Activated B cell treated with CpG ODN at 0.5 μM for 24 hours (primary cell): ENCODE measurements at regions not wholly inside any gene's neighbourhood (a gene's known extent, or its start where the extent isn't known, plus 50 kb on each side); places are given as distances from the start of the nearest gene placed in this dataset.

Source experiments
- ATAC-seq: fragments of 200-7000 bp; cut with Tn5 transposase; one replicate; pipeline ENCODE4 v1.10.0; 2021; ENCODE audit warnings: low read depth, mild to moderate bottlenecking, moderate library complexity
- CTCF ChIA-PET: fragments of 350-600 bp; sonication (Branson Sonifier 250); formaldehyde crosslinking; loops from one replicate; lab custom pipeline; 2021; ENCODE audit warnings: antibody characterized with exemption; lab: Charles Lee
- POLR2A ChIA-PET: fragments of 350-600 bp; sonication (Branson Sonifier 250); formaldehyde crosslinking; loops from one replicate; lab custom pipeline; 2021; ENCODE audit warnings: antibody characterized with exemption; lab: Charles Lee
- DNase-seq: peaks from one replicate; pipeline ENCODE4 v3.0.0; 2022
- H3K27ac Mint-ChIP-seq: one replicate; pipeline ENCODE4 v1.8.0; 2020; ENCODE audit warnings: mixed read lengths
- H3K27me3 Mint-ChIP-seq: one replicate; pipeline ENCODE4 v1.8.0; 2021; ENCODE audit warnings: mixed read lengths
- H3K36me3 Mint-ChIP-seq: one replicate; pipeline ENCODE4 v1.8.0; 2021; ENCODE audit warnings: low read depth, mixed read lengths
- H3K4me1 Mint-ChIP-seq: one replicate; pipeline ENCODE4 v1.8.0; 2021; ENCODE audit warnings: mixed read lengths
- H3K4me3 Mint-ChIP-seq: one replicate; pipeline ENCODE4 v1.8.0; 2020; ENCODE audit warnings: mild to moderate bottlenecking, mixed read lengths
- H3K9me3 Mint-ChIP-seq: one replicate; pipeline ENCODE4 v1.8.0; 2020; ENCODE audit warnings: mixed read lengths
- CTCF ChIP-seq: fragments of 200-600 bp; IDR thresholded peaks from one replicate; pipeline ENCODE4 v1.8.0; 2022; ENCODE audit warnings: antibody characterized with exemption, mild to moderate bottlenecking
- intact Hi-C: fragments of 100-400 bp; cut with micrococcal nuclease; formaldehyde crosslinking; loops from one replicate; pipeline ENCODE4 v1.15.1; 2024

GRCh38 chr10:106185951-106186350 is 978.6 kb downstream of the SORCS1 start:
- no peak for ATAC-seq
- H3K4me3 Mint-ChIP-seq = no peak overlapping the region
- no peak for DNase-seq
- no peak for TF ChIP-seq CTCF
- POLR2A ChIA-PET = no interaction called here
- no peaks in the 10 kb centered on the region for H3K27me3 Mint-ChIP-seq
- intact Hi-C loops = no loop called here
- CTCF ChIA-PET = no interaction called here
- no peaks in the 10 kb centered on the region for H3K9me3 Mint-ChIP-seq
- no peak overlapping the region for H3K27ac Mint-ChIP-seq
- H3K4me1 Mint-ChIP-seq = no peaks in the 10 kb centered on the region
- no peaks in the 10 kb centered on the region for H3K36me3 Mint-ChIP-seq

GRCh38 chr10:106183041-106183440 is 981.5 kb downstream of the SORCS1 start:
- Mint-ChIP-seq H3K36me3 (no peaks in the 10 kb centered on the region), H3K9me3 (no peaks in the 10 kb centered on the region), H3K4me1 (no peaks in the 10 kb centered on the region), H3K4me3 (no peak overlapping the region), H3K27me3 (no peaks in the 10 kb centered on the region), H3K27ac (no peak overlapping the region)
- intact Hi-C loops = no loop called here
- TF ChIP-seq CTCF = no peak
- DNase-seq (no peak), ATAC-seq (no peak)
- CTCF ChIA-PET = no interaction called here
- POLR2A ChIA-PET = no interaction called here

- Mint-ChIP-seq H3K9me3 (no peaks in the 10 kb centered on the region), H3K27ac (no peak overlapping the region), H3K4me3 (no peak overlapping the region), H3K4me1 (no peaks in the 10 kb centered on the region), H3K36me3 (no peaks in the 10 kb centered on the region), H3K27me3 (no peaks in the 10 kb centered on the region)
- POLR2A ChIA-PET = no interaction called here
- intact Hi-C loops = no loop called here
- CTCF ChIA-PET = no interaction called here
- ATAC-seq (no peak), DNase-seq (no peak)
- no peak for TF ChIP-seq CTCF
These were observed 982.0 kb downstream of the SORCS1 start for GRCh38 chr10:106182542-106182941.

- Mint-ChIP-seq H3K4me1 (no peaks in the 10 kb centered on the region), H3K36me3 (no peaks in the 10 kb centered on the region), H3K27ac (no peak overlapping the region), H3K4me3 (no peak overlapping the region), H3K27me3 (no peaks in the 10 kb centered on the region), H3K9me3 (no peaks in the 10 kb centered on the region)
- ChIA-PET POLR2A (no interaction called here), CTCF (no interaction called here)
- ATAC-seq (no peak), DNase-seq (no peak)
- TF ChIP-seq CTCF = no peak
- intact Hi-C loops = no loop called here
These were observed 983.0 kb downstream of the SORCS1 start for GRCh38 chr10:106181501-106181900.

GRCh38 chr10:106179430-106179829 is 985.1 kb downstream of the SORCS1 start:
- intact Hi-C loops = no loop called here
- no peaks in the 10 kb centered on the region for H3K36me3 Mint-ChIP-seq
- ChIA-PET POLR2A (no interaction called here), CTCF (no interaction called here)
- H3K27me3 Mint-ChIP-seq = no peaks in the 10 kb centered on the region
- H3K27ac Mint-ChIP-seq = no peak overlapping the region
- H3K9me3 Mint-ChIP-seq = no peaks in the 10 kb centered on the region
- DNase-seq = no peak
- no peak for TF ChIP-seq CTCF
- ATAC-seq = no peak
- H3K4me3 Mint-ChIP-seq = no peak overlapping the region
- H3K4me1 Mint-ChIP-seq = no peaks in the 10 kb centered on the region
